HG02759 (cell line): ENCODE measurements at regions not wholly inside any gene's neighbourhood (a gene's known extent, or its start where the extent isn't known, plus 50 kb on each side); places are given as distances from the start of the nearest gene placed in this dataset.
"Not testable (repeated sequence)": the region's sequence is repeated elsewhere in the genome, so short reads cannot be mapped to it uniquely, and the experiment has no call there.

Experiments
- ATAC-seq: cut with Tn5 transposase; IDR thresholded peaks from one replicate; pipeline ENCODE4 v1.9.1; 2021; ENCODE audit warnings: mild to moderate bottlenecking, moderate library complexity; ENCODE audit not compliant: unreplicated experiment

DNA sequence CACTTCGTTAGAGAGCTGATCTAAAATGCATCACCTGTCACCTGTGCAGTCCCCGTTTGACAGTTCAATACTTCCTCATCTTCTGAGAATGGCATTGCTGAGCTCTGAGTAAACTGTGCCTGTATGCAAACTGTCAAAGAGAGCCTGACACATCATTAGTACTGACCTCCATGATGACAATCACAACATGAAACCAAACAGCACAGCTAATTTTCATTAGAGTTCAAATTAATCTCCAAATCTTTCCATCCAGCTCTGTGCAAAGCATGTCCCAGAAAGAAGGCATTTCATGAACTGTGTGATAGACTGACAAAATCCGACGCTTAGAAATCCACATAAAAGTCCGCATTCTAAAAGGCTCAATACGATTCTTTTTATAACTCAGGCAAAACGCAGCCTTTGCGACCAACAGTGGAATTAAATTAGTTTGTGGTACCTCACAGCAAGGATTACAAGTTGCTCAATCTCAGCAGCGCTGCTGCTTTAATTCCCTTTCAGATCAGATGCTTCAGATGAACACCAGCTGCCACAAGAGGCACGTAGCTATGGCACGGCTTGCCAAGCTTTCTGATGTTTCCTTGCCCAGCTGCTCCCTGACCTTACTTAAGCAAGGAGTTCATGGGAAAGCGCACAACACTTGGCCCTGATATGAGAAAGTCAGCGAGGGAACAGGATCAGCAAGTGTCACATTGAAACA, 765.5 kb upstream of the PRMT6 start:
- no peak for ATAC-seq

DNA sequence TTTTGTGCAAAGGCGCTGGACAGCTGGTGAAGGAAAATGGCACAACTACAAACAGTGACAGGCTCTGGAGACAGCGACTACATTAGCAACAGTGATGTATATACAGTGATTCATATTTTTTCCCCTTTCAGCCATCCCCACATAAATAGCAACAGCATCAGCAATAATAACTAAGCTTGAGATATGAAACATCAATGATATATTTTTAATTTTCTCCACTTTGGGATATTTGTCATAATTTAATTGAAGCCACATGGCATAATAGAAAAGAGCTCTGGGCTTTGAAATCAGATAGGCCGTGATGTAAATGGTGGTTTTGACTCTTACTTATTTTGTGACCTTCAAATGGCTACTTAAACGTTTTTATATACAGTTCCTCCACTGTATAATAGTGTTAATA, 764.3 kb upstream of the PRMT6 start:
- no peak for ATAC-seq

DNA sequence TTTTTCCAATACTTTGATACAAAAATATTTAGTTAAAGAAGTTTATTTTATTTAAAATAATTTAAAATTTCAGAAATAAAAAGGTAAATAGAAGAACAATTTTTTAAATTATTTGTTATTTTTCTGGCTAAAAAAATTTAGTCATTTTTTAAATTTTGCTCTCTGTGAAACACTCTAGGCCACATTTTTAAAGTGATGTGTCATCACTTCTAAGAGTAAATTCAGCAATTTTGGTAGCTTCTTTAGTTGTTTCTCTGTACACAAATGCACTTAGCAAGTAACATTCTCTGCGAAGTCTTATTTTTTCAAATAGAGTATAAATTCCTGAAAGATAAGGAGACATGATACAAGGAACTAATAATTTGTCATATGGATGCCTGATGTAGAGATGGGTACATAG, 760.0 kb upstream of the PRMT6 start:
- no peak for ATAC-seq

DNA sequence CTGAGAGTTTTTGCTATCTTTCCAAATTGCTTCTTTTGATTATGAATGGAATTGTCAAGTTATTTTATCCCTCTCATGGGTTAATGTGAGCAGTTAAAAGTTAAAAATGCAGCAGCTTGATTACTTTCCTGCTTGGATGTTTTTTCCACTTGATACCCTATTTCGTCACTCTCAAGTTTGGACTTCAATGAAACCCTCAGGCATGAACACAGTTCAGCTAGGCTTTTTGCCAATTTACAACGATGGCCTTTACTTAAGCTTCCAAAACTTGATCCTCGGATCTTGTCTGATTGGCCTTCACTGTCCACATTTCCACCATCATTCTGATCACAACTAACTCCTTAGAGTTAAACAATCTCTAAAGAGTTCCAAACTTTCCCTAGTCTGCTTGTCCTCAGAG, 752.4 kb upstream of the PRMT6 start:
- ATAC-seq, result no peak

DNA sequence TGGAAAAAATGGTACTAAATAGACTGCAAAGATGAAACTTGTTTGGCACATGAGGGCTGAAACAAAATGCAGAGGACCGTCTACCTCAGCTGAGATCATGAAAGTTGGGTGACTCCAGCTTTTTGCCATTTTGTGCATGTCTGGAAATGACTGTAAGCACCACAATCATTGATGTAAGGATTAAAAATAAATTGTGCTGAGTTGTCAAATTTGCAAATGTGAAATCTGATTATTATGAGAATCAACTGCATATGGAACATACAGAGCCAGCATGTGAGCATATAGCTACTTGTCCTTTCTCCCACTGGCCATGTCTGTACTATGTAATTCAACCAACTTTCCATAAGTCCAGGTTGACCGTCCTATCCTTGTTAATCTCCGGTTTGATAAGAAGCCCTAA, 736.9 kb upstream of the PRMT6 start:
- ATAC-seq, result no peak

DNA sequence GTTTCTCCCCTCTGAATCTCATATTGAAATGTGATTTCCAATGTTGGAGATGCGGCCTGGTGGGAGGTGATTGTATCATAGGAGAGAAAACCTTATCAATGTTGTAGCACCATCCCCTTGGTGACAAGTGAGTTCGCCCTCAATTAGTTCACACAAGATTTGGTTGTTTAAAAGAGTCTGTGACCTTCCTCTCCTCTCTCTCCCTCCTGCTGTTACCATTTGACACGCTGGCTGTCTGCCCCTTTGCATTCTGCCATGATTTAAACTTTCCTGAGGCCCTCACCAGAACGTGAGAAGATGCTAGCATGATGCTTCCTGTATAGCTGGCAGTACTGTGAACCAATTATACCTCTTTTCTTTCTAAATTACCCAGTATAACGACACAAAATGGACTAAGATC, 730.9 kb upstream of the PRMT6 start:
- ATAC-seq, result no peak

DNA sequence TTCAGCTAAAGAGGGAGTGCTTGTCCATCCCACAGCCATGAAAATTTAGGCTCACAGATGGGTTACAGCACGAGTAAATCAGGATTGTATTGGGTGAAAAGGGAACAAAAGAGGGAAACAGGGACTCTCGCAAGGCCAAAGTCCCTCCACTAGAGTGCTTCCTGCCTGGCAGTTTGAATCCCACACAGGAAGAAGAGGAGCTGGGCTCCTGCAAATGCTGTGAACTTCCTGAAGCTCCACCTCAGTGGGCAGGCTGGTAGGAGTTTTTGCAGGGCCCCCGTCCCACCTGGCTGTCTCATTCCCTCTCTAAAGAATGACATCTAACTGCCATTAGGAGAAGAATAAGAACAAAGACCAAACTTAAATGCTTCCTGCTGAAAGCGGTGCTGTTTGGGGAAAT, 712.0 kb upstream of the PRMT6 start:
- ATAC-seq, result no peak

DNA sequence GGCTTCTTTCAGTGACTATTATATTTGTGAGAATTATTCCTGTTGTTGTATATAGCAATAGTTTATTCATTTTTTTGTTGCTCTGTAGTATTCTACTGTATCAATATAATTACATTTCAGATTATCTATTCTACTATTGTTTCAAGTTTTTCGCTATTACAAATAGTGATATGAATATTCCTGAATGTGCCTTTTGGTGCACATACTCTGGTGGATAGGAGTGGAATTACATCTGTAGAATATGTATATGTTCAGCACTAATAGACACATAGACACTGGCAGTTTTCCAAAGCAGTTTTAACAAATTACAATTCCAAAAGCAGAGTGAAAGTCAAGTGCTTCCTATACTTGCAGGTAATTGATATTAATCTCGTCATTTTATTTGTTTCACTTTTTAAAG, 696.2 kb upstream of the PRMT6 start:
- ATAC-seq, result no peak

DNA sequence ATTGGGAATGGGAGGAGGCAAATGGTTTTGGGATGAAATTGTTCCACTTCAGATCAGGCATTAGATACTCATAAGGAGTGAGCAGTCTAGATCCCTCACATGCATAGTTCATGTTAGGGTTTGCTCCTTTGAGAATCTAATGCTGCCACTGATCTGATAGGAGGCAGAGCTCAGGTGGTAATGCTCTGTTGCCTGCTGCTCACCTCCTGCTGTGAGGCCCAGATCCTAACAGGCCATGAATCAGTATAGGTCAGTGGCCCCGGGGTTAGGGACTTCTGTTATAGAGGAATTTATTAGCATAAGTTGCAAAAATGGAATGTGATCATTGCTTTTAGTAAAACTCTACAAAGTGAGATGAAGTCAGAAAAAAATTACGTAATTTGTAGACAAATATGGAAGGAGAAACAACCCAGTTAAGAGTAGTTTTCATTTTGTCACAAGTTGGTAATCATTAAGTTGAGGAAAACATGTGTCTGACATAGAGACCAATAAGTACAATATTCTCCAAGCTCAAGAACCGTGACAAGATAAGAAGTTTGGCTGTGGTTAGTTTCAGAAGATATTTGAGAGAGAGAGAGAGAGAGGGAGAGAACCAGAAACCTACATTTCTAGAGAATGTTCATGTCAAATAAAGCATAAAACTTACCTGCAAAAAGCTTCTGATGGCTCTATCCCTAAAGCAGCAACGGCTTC, 689.7 kb upstream of the PRMT6 start:
- peak; percentile 65 for ATAC-seq

DNA sequence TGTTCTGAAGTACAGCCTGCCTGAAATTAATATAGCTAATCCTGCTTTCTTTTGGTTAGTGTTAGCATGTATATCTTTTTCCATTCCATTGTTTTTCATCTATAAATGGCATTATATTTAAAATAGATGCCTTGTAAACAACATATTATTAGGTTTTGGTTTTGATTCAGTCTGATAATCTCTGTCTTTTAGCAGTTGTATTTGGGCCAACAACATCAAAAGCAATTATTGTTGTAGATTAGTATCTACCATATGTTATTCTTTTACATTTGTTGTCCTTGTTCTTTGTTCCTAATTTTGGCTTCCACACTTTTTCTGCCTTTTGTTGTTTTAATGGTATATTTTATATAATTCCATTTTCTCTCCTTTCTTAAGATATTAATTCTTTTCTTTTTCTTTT, 678.2 kb upstream of the PRMT6 start:
- ATAC-seq, result no peak

DNA sequence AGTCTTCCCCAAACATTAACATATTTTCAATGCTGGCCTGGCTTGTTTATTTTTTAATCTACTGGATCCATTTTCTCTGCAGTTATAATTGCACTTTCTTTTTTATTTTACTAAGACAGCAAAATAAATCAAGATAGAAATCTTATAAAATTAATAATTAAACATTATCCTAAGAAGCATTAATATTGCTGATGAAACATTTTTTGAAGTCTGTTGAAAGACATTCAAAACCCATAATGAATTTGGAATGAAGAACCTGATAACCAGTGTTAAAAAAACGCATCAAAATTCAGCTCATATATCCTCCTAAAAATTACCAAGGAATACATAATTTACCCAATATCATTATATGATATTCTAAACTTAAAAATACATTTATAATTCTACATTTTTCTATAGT, 675.7 kb upstream of the PRMT6 start:
- ATAC-seq, result no peak

DNA sequence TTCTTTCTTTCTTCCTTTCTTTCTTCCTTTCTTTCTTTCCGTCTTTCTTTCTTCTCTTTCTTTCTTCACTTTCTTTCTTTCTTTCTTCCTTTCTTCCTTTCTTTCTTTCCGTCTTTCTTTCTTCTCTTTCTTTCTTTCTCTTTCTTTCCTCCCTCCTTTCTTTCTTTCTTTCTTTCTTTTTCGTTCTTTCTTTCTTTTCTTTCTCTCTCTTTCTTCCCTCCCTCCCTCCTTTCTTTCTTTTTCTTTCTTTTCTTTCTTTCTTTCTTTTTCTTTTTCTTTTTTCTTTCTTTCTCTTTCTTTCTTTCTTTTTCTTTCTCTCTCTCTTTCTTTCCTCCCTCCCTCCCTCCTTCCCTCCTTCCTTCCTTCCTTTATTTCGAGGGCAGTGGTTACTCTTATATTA, 667.3 kb upstream of the PRMT6 start:
- ATAC-seq, result not testable (repeated sequence)

DNA sequence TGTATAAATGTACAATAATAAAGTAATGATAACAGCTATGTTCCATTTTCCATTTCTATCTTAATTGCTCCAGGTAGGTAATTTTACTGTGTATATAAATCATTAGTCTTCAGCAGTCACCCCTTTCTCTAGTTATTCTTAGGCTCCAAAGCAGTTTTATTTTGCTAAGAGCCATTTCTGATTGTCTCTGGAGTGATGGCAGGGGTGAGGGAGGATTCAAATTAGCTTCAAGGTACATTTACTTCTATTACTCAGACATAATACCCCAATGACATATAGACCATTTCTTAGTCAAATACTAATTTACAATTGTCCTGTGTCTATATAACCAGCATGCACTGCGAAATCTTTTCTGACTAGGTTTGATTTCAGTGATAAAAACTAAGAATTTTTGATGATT, 663.4 kb upstream of the PRMT6 start:
- ATAC-seq, result no peak

DNA sequence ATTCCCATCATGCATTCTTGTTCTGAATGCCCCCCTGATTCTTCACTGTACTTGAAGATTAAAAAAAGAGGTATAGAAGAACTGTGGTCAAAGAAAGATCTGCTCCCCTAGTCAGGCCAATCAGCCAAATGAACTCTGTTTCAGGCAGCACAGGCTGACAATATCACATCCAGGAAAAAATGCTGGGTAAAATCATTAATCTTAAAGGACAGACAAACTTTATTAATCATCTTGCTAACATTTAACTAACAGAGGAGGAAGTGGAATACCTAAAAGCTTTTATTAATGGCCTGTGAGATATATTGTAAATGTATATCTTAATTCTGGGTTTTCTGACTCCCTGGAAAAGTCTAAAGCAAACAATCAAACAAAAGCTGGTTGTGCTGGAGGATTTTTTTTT, 660.5 kb upstream of the PRMT6 start:
- no peak for ATAC-seq

DNA sequence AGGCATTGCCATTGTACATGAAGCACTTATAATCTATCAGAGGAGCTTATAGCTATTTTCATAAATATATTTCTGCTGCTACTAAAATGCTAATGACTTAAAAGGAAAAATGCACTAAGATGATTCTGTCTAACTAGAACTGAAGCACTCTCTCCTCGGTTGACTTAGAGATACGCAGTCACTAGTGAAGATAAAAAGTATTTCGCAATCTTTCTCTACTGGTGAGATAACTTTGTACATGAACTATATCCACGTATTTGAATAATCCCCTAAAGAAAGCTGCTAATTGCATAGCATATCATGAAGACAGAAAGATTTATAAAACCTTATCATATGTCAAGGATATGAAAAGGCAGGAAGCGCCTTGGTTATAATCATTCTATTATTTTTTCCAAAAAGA, 658.1 kb upstream of the PRMT6 start:
- no peak for ATAC-seq

DNA sequence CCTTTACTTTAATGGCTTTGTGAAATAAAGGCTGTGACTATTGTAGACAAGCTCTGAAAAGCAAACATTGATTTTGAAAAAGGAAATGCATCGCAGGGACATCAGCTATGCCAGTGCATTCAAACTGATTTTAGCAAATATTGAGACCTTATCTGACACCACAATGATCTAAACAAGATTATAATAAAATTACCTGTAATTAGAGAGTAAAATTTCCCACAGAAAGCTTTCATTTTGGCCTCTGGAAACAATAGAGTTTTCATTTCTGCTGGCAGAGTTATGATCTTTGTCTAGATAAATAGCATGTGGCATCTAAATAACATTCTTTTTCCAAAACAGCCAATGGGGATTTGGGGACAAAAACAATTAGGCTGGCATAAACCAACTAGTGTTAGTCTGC, 650.4 kb upstream of the PRMT6 start:
- no peak for ATAC-seq

DNA sequence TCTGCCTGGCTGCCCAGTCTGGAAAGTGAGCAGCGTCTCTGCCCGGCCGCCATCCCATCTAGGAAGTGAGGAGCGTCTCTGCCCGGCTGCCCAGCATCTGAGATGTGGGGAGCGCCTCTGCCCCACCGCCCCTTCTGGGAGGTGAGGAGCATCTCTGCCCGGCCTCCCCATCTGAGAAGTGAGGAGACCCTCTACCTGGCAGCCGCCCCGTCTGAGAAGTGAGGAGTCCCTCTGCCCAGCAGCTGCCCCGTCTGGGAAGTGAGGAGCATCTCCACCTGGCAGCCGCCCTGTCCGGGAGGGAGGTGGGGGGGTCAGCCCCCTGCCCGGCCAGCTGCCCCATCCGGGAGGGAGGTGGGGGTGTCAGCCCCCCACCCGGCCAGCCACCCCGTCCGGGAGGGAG, 644.2 kb upstream of the PRMT6 start:
- ATAC-seq, result not testable (repeated sequence)

DNA sequence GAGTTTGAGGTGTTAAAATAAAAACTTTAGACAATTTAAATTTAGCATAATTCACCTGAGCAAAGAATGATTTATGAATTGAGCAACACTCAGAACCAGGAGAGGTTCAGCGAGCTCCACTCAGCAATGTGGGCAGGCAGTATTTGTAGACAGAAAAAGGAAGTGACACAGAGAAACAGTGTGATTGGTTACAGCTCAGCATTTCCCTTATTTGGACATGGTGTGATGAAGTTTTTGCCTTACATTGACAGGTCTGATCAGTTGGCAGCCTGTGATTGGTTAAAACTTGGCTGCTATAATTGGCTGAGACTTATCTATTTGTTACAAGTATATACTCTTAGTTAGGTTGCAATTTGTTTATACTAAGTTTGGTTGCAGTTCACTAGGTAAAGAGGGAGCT, 621.2 kb upstream of the PRMT6 start:
- ATAC-seq, result peak; percentile 62

DNA sequence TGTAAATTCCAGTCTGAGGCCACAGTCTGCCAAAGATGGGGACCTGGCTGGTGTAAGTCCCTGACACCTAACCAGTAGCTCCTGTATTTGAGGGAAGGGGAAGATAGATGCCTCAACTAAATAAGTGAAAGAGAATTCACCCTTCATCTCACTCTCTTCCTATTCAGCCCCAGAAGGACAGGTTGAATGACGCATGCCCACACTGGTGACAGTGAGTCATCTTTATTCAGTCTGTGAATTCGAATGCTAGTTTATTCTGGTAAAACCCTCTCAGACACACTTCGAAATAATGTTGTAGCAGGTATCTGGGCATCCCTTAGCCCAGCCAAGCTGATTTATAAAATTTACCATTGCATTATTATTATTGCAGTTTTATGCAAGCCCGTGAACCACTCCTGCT, 617.0 kb upstream of the PRMT6 start:
- no peak for ATAC-seq

DNA sequence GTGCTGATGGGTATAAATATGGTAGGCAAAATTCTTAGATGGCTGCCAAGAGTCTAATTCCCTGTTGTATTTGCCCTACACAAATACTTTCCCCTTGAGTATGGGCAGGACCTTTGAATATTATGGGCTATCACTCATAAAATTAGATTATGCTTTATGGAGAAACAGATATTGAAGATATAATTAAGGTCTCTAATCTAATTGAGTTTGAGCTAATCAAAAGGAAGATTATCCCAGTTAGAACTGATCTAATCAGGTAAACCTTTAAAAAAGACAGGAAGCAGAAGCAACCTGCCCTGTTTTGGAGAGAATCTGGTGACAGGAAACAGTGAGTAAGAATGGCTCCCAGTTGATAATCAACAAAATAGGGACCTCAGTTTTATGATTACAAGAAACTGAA, 609.0 kb upstream of the PRMT6 start:
- no peak for ATAC-seq

DNA sequence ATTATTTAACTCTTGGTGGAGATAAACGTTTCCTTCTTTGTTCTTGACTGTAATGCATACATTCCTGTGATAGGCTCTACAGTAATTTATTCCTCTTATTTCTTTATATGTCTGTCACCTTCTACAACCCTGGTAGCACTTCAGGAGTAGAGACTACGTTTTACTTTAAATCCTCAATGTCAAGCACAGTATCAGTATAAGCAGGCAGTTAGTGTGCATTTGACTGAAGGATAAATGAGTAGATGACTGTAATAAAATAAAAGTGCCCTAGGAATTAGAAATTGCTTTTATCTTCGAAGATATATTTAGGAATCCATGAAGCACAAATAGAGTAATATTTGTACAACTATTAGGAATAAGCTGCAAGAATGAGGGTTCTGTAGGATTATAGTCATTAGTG, 599.6 kb upstream of the PRMT6 start:
- ATAC-seq, result no peak

DNA sequence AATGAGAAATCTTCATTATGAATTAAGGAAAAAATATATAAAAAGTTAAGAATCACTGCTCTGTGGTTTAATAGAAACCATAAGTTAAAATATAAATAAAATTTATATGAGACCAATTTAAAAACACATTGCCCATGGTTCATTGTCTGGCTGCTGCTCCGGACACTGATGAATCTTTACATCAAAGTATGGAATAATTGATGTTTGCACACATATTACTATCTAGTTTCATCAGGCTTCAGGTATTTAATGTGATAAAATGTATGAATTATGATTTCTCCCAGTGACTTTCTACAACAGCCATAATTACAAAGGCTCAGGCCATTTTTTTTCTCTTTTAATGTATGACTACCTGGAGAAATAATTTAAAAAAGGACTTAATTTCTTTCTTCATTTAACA, 599.1 kb upstream of the PRMT6 start:
- no peak for ATAC-seq

DNA sequence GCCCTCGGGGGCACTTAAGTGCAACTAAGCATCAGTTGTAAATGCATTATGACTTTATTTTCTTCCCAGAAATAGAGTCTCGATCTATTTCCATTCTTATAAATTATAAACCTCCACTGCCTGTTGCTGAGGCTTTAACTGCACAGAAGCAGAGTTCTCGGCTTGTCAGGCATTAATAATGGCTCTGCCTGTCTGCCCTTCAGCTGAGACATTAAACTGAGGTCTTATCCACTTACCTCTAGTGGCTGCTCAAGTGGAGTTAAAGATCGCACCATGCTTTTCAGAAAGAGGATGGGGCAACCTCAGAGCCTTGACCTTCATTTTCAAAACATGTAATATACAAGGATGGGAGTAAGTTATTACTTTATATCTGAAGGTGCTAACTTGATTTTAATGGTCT, 597.6 kb upstream of the PRMT6 start:
- ATAC-seq, result no peak
